ENCODE measurements at regions not wholly inside any gene's neighbourhood (a gene's known extent, or its start where the extent isn't known, plus 50 kb on each side); places are given as distances from the start of the nearest gene placed in this dataset.

DNA sequence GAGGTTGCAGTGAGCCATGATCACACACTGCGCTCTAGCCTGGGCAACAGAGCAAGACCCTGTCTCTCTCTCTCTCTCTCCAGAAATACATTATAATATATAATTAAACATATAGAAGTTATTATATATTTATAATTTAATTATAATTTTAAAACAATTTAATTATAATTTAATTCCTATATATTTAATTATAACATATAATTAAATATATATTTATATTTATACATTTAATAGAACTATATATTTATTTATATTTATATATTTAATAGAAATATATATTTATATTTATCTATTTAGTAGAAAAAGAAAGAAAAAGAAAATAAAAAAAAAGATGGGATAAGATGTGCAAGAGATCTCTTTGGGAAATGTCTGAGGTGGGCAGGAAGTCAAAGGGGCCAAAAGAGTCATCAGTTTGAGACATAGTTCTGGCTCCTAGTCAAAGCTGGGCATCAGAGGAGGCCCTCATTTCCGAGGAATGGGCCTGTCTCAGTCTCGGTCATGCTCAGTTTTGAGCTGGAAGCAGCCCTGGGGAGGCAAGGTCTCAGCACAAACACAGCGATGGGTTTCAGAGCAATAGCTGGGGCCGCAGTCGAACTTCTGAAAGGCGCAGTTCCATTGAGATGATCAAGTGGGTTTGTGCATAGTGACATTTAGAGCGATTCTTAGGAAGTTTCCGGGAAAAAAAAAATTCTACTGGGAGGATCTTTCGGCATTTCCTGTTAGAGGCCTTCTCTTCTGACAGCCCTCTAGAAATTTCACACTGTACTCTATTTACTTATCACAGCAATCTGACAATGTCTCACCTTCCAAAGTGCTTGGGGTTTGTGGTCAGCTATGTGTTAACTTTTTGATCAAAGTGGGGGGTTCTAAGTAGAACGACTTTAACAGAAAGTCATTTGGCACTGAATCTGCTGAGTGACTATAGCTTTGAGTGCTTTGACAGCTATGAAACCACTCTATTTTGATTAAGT is 58.7 kb upstream of the GZMB start:
- TF ChIP-seq, protein P1, sequence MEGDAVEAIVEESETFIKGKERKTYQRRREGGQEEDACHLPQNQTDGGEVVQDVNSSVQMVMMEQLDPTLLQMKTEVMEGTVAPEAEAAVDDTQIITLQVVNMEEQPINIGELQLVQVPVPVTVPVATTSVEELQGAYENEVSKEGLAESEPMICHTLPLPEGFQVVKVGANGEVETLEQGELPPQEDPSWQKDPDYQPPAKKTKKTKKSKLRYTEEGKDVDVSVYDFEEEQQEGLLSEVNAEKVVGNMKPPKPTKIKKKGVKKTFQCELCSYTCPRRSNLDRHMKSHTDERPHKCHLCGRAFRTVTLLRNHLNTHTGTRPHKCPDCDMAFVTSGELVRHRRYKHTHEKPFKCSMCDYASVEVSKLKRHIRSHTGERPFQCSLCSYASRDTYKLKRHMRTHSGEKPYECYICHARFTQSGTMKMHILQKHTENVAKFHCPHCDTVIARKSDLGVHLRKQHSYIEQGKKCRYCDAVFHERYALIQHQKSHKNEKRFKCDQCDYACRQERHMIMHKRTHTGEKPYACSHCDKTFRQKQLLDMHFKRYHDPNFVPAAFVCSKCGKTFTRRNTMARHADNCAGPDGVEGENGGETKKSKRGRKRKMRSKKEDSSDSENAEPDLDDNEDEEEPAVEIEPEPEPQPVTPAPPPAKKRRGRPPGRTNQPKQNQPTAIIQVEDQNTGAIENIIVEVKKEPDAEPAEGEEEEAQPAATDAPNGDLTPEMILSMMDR (conservative IDR thresholded peaks at IDR 0.05 in 1 of 2, IDR thresholded peaks at IDR 0.05 in 1 of 2; ENCODE audit: extremely low read depth in 1 of 2, insufficient read depth in 1 of 2, low read depth in 1 of 2, low read length in 2 of 2), result no peak
- TF ChIP-seq EZH2 (IDR thresholded peaks at IDR 0.05; ENCODE audit: borderline replicate concordance, low read length), result no peak

Data from mammary epithelial cell (primary cell).